Neural cell (in vitro differentiated cells): ENCODE measurements at regions not wholly inside any gene's neighbourhood (a gene's known extent, or its start where the extent isn't known, plus 50 kb on each side); places are given as distances from the start of the nearest gene placed in this dataset.

Source experiments
- H2AFZ ChIP-seq: fragments of 200-600, 300-800 bp; sonication (generic), shearing (Covaris generic); 2 replicates; pipeline ENCODE4 v1.6.0; 2014; ENCODE audit warnings: low read depth, mild to moderate bottlenecking, antibody characterized with exemption, low read length, moderate library complexity
- H3F3A ChIP-seq: fragments of 200-600 bp; shearing (Covaris generic); 2 replicates; pipeline ENCODE4 v1.6.1; 2016; ENCODE audit warnings: mild to moderate bottlenecking, moderate library complexity, mixed read lengths, antibody characterized with exemption, low read length; ENCODE audit not compliant: insufficient read depth, poor library complexity, severe bottlenecking
- H3K27ac ChIP-seq: fragments of 200-600, 300-800 bp; sonication (generic), shearing (Covaris generic); 2 replicates; pipeline ENCODE4 v1.5.1; 2014; ENCODE audit warnings: mild to moderate bottlenecking, low read length, moderate library complexity
- H3K27me3 ChIP-seq: fragments of 300-800, 200-600 bp; sonication (generic), shearing (Covaris generic); 2 replicates; pipeline ENCODE4 v1.6.0; 2014; ENCODE audit warnings: mild to moderate bottlenecking, low read depth, low read length, moderate library complexity; ENCODE audit not compliant: insufficient read depth
- H3K36me3 ChIP-seq: fragments of 300-800, 200-600 bp; sonication (generic), shearing (Covaris generic); 2 replicates; pipeline ENCODE4 v1.5.1; 2014; ENCODE audit warnings: mild to moderate bottlenecking, antibody characterized with exemption, low read length, moderate library complexity; ENCODE audit not compliant: insufficient read depth
- H3K4me2 ChIP-seq: fragments of 300-800, 200-600 bp; sonication (generic), shearing (Covaris generic); 2 replicates; pipeline ENCODE4 v1.6.0; 2014; ENCODE audit warnings: mild to moderate bottlenecking, low read length
- H3K4me3 ChIP-seq: fragments of 300-800, 200-600 bp; sonication (generic), shearing (Covaris generic); 2 replicates; pipeline ENCODE4 v1.5.1; 2014; ENCODE audit warnings: mild to moderate bottlenecking, low read length, moderate library complexity
- H3K79me2 ChIP-seq: fragments of 200-600 bp; shearing (Covaris generic); replicated peaks from 2 replicates; pipeline ENCODE4 v1.6.0; 2014; ENCODE audit warnings: mild to moderate bottlenecking, low read length, moderate library complexity; ENCODE audit not compliant: insufficient read depth
- H3K9ac ChIP-seq: fragments of 300-800, 200-600 bp; sonication (generic), shearing (Covaris generic); 2 replicates; pipeline ENCODE4 v1.6.1; 2016; ENCODE audit warnings: mild to moderate bottlenecking, low read length, mixed read lengths
- H3K9me2 ChIP-seq: fragments of 200-600 bp; shearing (Covaris generic); 2 replicates; pipeline ENCODE4 v1.6.1; 2016; ENCODE audit warnings: mild to moderate bottlenecking, low read length, mixed read lengths; ENCODE audit not compliant: insufficient read depth
- H3K9me3 ChIP-seq: fragments of 200-600, 300-800 bp; sonication (generic), shearing (Covaris generic); 2 replicates; pipeline ENCODE4 v1.6.1; 2016; ENCODE audit warnings: mild to moderate bottlenecking, mixed run types, low read length, moderate library complexity, mixed read lengths
- H4K20me1 ChIP-seq: fragments of 200-600 bp; shearing (Covaris generic); 2 replicates; pipeline ENCODE4 v1.6.1; 2016; ENCODE audit warnings: mild to moderate bottlenecking, mixed run types; ENCODE audit not compliant: insufficient read depth
- EP300 ChIP-seq: fragments of 450-650 bp; conservative IDR thresholded peaks from 2 replicates; pipeline ENCODE4 v1.6.1; 2014; ENCODE audit warnings: antibody characterized with exemption, mild to moderate bottlenecking, moderate library complexity; ENCODE audit not compliant: poor library complexity, severe bottlenecking
- EZH2 ChIP-seq: fragments of 200-600, 300-800 bp; shearing (Covaris generic), sonication (generic); IDR thresholded peaks from 2 replicates; pipeline ENCODE4 v1.6.1; 2014; ENCODE audit warnings: antibody characterized with exemption, low read length, borderline replicate concordance, mild to moderate bottlenecking; ENCODE audit not compliant: insufficient read depth, poor library complexity, severe bottlenecking
- MXI1 ChIP-seq: fragments of 450-650 bp; conservative IDR thresholded peaks from 2 replicates; pipeline ENCODE4 v1.6.1; 2014; ENCODE audit warnings: antibody characterized with exemption, mild to moderate bottlenecking; ENCODE audit not compliant: poor library complexity, severe bottlenecking
- POLR2AphosphoS5 ChIP-seq: IDR thresholded peaks from 2 replicates; pipeline ENCODE4 v1.6.1; 2012
- RAD21 ChIP-seq: fragments of 450-650 bp; conservative IDR thresholded peaks from 2 replicates; pipeline ENCODE4 v1.6.1; 2014; ENCODE audit warnings: antibody characterized with exemption, mild to moderate bottlenecking, moderate library complexity
- REST ChIP-seq: IDR thresholded peaks from 2 replicates; pipeline ENCODE4 v1.6.1; 2012; ENCODE audit warnings: borderline replicate concordance
- SMC3 ChIP-seq: fragments of 450-650 bp; conservative IDR thresholded peaks from 2 replicates; pipeline ENCODE4 v1.6.1; 2014; ENCODE audit warnings: antibody characterized with exemption, mild to moderate bottlenecking, moderate library complexity; ENCODE audit not compliant: poor library complexity
- TAF1 ChIP-seq: IDR thresholded peaks from 2 replicates; pipeline ENCODE4 v1.6.1; 2012; ENCODE audit warnings: low read depth
- TF ChIP-seq, protein P1 (sequence below): fragments of 450-650 bp; IDR thresholded peaks from 2 replicates; pipeline ENCODE4 v1.5.1; 2014; ENCODE audit warnings: antibody characterized with exemption, mild to moderate bottlenecking, moderate library complexity; ENCODE audit not compliant: poor library complexity, severe bottlenecking

DNA sequence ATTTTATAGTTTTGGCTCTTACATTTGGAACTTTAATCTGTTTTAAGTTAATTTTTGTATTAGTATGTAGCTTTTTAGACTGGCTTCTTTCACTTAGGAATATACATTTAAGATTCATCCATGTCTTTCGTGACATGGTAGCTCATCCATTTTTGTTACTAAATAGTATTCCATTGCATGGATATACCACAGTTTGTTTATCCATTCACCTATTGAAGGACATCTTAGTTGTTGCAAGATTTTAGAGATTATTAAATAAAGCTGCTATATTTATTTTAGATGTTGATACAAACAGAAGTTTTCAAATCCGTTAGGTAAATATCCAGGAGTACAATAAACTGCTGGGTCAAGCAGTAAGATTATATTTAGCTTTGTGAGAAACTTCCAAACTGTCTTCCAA lies 58.0 kb upstream of the ZNF521 start:
- Histone ChIP-seq H3K79me2 (no peaks in the 10 kb centered on the region), H3K27ac (no peak overlapping the region), H3K4me3 (no peak overlapping the region), H3K9me3 (no peaks in the 10 kb centered on the region), H3F3A (no peaks in the 10 kb centered on the region), H3K9ac (no peak overlapping the region), H3K36me3 (no peaks in the 10 kb centered on the region), H3K27me3 (no peaks in the 10 kb centered on the region), H3K9me2 (no peaks in the 10 kb centered on the region), H2AFZ (no peak overlapping the region), H4K20me1 (no peaks in the 10 kb centered on the region), H3K4me2 (no peak overlapping the region)
- no peak for TF ChIP-seq REST
- TF ChIP-seq MXI1, result no peak
- TF ChIP-seq EP300, result no peak
- TF ChIP-seq POLR2AphosphoS5, result no peak
- TF ChIP-seq RAD21, result no peak
- no peak for TF ChIP-seq TAF1
- TF ChIP-seq, protein P1, sequence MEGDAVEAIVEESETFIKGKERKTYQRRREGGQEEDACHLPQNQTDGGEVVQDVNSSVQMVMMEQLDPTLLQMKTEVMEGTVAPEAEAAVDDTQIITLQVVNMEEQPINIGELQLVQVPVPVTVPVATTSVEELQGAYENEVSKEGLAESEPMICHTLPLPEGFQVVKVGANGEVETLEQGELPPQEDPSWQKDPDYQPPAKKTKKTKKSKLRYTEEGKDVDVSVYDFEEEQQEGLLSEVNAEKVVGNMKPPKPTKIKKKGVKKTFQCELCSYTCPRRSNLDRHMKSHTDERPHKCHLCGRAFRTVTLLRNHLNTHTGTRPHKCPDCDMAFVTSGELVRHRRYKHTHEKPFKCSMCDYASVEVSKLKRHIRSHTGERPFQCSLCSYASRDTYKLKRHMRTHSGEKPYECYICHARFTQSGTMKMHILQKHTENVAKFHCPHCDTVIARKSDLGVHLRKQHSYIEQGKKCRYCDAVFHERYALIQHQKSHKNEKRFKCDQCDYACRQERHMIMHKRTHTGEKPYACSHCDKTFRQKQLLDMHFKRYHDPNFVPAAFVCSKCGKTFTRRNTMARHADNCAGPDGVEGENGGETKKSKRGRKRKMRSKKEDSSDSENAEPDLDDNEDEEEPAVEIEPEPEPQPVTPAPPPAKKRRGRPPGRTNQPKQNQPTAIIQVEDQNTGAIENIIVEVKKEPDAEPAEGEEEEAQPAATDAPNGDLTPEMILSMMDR, result no peak

- Histone ChIP-seq H3K9me3 (no peaks in the 10 kb centered on the region), H4K20me1 (no peaks in the 10 kb centered on the region), H3K27ac (no peak overlapping the region), H3K4me2 (no peak overlapping the region), H3K4me3 (no peak overlapping the region), H3K9ac (no peak overlapping the region), H3F3A (no peaks in the 10 kb centered on the region), H3K9me2 (no peaks in the 10 kb centered on the region), H2AFZ (no peak overlapping the region), H3K36me3 (no peaks in the 10 kb centered on the region), H3K79me2 (no peaks in the 10 kb centered on the region), H3K27me3 (no peaks in the 10 kb centered on the region)
- TF ChIP-seq EZH2 (no peak), RAD21 (no peak), SMC3 (no peak), TAF1 (no peak), EP300 (no peak), REST (no peak), POLR2AphosphoS5 (no peak), MXI1 (no peak)
- TF ChIP-seq, protein P1, result no peak
Observed at GRCh38 chr18:25408293-25408692, 56.3 kb upstream of the ZNF521 start.
